PC-9 (cell line): ENCODE measurements at regions not wholly inside any gene's neighbourhood (a gene's known extent, or its start where the extent isn't known, plus 50 kb on each side); places are given as distances from the start of the nearest gene placed in this dataset.

ENCODE experiments used
- CTCF ChIP-seq: fragments of 200-600 bp; sonication (generic); conservative IDR thresholded peaks from 2 replicates; pipeline ENCODE4 v1.6.1; 2017; ENCODE audit warnings: mixed run types, antibody characterized with exemption, mild to moderate bottlenecking, moderate library complexity
- EZH2 ChIP-seq: fragments of 200-600 bp; sonication (generic); IDR thresholded peaks from 2 replicates; pipeline ENCODE4 v1.8.0; 2017; ENCODE audit warnings: antibody characterized with exemption, low read depth

- TF ChIP-seq CTCF (no peak), EZH2 (no peak)
Observed at GRCh38 chr6:113587078-113587699, 270.0 kb upstream of the MARCKS start.
